SK-N-SH treated with all-trans-retinoic acid at 6 μM for 48 hours (cell line): ENCODE measurements at regions not wholly inside any gene's neighbourhood (a gene's known extent, or its start where the extent isn't known, plus 50 kb on each side); places are given as distances from the start of the nearest gene placed in this dataset.
"Not testable (repeated sequence)": the region's sequence is repeated elsewhere in the genome, so short reads cannot be mapped to it uniquely, and the experiment has no call there.

Experiments
- ZFP30 ChIP-seq: fragments of 450-650 bp; formaldehyde crosslinking; IDR thresholded peaks from 2 replicates; pipeline ENCODE4 v1.5.0; 2022; ENCODE audit warnings: mild to moderate bottlenecking, moderate library complexity
- TF ChIP-seq, protein P1 (sequence below): fragments of 250-450 bp; sonication (Bioruptor Pico); IDR thresholded peaks from 2 replicates; pipeline ENCODE4 v1.8.0; 2021; ENCODE audit warnings: low read depth, mild to moderate bottlenecking, moderate library complexity, borderline replicate concordance

- TF ChIP-seq ZFP30 (CRISPR knock-in tag) = not testable (repeated sequence)
- TF ChIP-seq, protein P1, sequence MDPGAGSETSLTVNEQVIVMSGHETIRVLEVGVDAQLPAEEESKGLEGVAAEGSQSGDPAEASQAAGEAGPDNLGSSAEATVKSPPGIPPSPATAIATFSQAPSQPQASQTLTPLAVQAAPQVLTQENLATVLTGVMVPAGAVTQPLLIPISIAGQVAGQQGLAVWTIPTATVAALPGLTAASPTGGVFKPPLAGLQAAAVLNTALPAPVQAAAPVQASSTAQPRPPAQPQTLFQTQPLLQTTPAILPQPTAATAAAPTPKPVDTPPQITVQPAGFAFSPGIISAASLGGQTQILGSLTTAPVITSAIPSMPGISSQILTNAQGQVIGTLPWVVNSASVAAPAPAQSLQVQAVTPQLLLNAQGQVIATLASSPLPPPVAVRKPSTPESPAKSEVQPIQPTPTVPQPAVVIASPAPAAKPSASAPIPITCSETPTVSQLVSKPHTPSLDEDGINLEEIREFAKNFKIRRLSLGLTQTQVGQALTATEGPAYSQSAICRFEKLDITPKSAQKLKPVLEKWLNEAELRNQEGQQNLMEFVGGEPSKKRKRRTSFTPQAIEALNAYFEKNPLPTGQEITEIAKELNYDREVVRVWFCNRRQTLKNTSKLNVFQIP (CRISPR knock-in tag) = not testable (repeated sequence)
Observed at GRCh38 chr2:200201839-200202238, 104.7 kb upstream of the SPATS2L start.
